EH (cell line): ENCODE measurements at regions not wholly inside any gene's neighbourhood (a gene's known extent, or its start where the extent isn't known, plus 50 kb on each side); places are given as distances from the start of the nearest gene placed in this dataset.

ENCODE experiments used
- DNase-seq: peaks from one replicate; pipeline ENCODE4 v3.0.0-alpha.2; 2015; ENCODE audit warnings: low read depth

DNA sequence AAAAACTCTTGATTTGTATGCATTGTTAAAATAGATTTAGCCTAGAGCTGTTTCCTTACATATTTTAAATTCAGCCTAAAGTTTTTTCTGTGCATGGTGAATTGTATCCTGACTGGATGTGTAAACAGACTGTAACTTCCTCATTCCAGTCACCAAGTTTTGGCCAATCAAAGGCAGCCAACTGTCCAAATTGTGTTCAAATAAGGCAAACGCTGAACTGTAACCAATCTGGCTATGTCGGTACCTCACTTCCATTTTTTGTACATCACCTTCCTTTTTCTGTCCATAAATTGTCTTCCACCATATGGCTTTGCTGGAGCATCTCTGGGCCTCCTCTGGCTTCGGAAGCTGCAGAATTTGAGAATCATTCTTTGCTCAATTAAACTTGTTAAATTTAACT, 1921.9 kb upstream of the SEL1L start:
- DNase-seq = no peak

DNA sequence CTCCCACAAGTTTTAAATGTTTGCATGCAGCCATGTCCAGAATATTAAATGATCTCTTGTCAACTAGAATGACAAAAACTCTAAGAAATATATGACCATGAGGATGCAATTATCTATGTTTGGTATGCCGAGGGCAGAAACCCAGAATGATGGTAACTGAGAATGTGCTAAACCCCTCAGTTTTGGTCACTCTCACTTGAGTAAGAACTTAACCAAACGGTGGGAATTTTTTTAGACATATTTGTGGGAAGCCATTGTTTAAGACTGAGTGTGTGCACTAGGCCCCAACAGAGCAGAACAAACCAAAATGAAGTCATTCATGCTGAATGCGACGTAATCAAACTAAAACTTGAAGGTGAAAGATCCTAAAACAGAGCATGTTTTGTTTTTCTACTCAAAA, 1927.9 kb upstream of the SEL1L start:
- DNase-seq = peak; percentile 0

DNA sequence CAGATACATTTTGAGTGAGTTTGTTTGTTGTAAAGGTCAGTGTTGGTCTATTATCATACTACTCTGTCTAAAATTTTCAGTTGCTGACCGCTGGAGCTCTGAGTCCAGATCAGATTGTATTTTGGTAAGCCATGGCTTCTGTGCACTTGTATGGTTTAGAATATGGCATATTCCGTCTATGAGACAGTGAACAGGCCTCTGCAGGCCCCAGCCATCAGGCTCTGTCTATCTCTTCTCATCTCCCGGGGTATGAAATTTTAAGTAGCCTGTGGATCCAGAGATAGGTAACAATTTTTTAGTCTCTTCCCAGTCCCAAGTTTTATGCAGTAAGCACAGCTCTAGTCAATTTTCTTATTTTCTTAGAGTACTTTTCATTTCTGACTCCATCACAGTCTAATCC, 1929.1 kb upstream of the SEL1L start:
- no peak for DNase-seq

DNA sequence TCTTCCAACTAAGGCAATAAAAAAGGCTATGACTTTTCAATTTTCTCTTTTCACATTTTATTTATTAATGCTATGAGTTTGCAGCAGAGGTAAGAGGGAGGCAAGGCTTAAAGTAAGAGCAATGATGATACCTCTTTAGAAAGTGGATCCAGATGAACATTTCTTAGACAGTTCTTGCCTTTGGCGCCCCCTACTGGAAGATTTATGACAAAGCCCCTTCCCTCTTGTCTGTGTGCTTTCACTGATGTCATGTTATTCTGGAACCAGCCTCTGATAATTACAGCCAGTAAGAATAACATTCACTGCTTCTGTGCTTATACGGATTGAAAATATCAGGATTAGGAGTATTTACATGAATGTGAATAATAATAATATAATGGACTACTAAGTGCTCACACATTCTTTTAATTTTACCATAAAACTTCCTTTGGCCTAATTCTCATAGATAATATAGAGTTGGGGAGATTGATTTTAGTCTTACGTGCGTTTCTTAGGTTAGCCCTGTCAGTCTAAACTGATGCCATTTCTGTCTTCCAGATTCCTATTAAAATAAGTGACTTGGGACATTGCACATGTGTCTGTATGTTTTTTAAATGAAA, 1929.9 kb upstream of the SEL1L start:
- DNase-seq = peak; percentile 41

DNA sequence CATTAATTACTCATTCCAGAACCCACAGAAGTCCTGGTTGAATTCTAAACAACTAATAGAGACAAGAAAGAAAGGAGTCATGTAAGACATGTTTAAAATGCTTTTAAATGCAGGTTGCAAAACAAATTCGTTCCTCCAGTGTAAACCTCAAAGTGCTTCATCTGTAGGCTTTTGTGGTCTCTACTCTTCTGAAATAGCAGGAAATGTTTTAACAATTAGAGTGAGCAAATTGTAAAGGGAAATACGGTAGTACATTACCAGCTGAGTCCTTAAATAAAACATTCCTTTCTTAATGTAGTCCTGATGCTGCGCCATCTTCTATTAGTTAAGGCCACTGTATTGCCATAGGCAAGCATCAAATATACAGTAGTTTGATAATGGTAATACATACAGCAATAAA, 1934.2 kb upstream of the SEL1L start:
- DNase-seq = peak; percentile 41

DNA sequence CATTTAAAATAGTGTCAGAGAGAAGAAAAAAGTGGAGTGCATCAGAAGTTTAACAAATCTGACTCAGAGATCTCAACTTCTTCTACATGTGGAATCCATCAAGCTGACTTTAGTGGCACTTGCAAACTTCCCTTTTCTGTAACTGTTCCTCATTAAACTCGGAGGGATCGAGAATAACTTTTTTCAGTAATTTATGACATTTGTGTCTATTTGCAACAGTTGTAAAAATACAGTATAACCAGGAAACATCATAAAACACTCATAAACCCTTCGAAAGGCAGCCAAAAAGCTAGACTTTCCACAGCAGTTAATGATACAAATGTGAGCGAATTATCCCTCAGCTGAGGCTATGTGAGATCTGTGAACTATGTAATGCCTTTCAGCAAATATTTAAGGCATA, 1936.8 kb upstream of the SEL1L start:
- peak; percentile 60 for DNase-seq

DNA sequence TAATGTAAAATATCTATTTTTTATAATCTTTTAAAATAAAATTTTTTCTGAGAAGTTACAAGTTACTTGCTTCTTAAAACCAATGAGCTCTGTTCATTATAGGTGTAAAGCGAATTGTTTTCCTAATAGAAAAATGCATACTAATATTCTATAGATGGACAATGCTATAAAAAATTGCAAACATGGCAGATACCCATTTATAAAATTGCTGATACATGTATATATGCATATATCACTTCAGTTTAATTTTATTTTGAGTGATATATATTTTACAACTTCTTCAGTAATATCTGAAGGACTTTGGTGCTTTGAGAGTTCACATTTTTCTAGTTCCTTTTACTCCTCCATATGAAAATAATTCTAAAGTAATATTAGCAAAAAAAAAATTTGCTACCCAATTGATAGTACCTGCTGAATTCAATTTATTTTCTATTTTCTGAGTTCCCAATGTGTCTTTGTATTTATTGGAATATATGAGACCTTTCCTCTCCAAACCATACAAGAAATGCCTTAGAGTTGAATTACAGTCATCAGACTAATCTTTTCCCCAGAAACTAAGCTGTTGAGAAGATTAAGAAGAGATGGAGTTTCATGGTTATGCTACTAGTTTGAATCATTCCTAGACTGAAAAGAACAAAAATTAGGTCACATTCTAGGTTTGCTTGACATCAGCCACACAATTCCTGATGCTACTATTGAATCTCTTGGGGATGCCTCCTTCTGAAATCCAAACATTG, 1937.5 kb upstream of the SEL1L start:
- DNase-seq = no peak

DNA sequence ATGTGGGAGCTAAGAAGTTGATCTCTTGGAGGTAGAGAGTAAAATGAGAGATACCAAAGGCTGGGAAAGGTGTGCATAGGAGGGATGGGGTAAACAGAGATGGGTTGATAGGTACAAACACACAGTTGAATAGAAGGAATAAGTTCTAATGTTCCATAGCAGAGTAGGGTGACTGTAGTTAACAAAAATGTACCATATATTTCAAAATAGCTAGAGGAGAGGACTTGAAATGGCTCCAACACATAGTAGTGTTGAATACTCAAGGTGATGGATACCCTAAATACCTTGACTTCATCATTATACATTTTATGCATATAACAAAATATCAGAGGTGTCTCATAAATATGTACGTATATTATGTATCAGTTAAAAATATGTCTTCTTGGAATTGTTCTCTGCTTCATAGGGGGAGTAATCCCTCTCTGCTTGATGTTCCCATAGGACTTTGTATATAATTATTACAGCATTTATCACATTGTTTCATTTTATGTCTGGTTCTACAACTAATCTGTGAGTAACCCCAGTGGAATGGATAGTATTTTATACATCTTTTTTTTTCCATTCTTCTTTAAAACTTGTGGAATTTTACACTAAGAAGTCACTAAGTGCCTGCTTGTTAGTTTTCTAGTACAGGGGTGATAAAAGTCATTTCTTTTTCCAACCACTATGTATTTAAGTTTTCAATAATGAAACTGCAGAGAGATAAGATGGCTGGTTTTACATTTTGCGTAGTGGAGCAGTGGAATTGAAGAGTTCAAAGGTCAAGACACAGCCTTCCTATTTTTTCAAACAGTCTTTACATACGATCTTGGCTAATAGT, 1940.0 kb upstream of the SEL1L start:
- peak; percentile 33 for DNase-seq

DNA sequence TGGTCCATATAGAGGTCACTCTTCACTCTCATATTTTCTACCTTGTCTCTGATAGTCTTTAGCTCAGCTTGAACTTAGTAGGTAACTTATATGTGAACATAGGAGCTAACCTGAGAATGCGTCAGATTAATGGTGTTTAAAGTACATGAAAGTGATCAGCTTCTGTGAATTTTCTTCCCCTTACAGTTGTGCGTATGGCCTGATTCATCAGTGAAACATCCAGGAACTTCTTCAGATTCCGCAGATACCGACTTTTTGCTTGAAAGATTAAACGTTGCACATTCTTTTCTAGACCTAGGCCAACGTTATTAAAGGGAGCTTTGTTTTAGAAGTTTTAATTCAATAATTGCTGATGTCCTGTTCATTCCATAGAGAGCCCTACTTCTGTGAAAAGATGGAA, 1945.1 kb upstream of the SEL1L start:
- DNase-seq = peak; percentile 38

DNA sequence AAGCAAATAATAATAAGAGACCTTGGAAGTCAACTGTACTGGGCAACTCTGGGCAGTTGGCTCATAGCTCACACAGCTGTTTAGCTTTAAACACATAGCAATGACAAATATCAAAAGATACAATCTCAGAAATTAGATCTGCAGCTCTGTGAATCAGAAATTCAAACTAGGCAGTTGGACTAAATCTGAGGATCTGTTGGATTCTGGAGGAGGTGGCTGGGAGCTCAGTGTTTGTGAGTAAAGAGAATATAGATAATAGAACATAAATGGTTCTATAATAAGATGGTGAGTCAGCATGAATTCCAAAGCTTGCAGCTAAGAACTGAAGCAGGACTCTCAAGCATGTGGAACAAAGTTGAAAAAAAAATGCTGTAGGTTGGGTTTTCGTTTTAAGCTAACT, 1949.4 kb upstream of the SEL1L start:
- peak; percentile 26 for DNase-seq

DNA sequence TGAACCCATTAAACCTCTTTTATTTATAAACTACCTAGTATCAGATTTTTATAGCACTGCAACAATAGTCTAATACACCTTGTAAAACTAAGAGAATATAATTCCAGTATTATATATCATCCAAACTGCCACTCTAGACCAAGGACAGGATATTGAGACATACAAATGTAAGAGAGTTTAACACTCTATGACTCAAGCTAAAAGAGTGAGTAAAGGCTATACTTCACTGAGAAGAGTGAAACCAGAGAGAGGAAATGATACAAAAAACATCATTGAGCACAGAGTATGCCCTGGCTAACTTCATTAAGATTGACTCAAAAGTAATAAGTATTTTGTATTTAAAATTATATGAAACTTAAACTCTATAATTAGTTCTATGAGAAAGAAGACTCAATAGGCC, 1951.9 kb upstream of the SEL1L start:
- no peak for DNase-seq

DNA sequence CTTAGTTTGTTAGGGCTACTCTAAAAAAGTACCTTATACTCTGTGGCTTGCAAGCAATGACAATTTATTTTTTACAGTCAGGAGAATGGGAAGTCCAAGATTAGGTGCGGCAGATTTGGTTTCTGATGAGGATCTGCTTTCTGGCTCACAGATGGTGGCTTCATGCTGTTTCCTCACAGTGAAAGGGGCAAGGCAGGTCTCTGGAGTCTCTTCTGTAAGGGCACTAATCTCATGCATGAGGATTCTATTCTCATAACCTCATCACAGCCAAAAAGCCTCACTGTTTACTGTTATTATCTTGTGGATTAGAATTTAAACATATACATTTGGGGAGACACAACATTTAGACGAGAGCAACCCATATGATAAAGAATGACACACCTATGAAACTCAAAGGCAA, 1957.4 kb upstream of the SEL1L start:
- DNase-seq = no peak

DNA sequence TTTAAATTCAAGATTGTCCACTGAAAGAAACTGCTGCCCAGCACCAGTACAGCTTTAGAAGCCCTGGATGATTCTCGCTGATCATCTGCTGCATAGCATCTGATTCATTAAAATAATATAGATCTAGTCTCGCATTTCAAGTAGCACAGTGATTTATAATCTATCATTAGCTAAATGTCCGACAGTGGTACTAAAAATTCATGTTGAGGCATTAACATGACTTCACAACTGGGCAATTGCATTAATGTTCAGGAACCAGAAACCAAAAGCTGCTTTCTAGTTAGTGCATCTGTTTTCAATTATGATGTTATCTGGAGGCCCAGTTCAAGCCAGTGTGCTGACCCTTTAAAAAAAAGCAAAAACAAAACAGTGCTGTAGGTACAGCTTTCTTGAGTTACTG, 1987.2 kb upstream of the SEL1L start:
- peak; percentile 36 for DNase-seq

DNA sequence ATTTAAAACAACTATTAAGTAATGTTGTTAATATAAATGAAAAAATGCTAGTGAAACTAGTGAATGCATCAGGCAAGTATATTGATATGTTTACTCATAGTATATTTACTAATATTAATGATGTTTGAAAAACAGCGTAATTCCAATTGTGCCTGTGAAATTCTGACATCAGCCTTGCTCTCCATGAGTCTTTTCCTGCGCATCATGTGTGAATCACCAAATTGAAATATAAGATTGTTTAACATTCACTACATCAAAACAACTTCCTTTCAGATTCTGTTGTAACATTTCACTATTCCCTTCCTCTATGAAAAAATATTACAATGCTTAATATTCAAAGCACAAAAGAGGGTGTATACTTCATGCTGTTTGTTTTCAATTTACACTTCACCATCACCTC, 1995.9 kb upstream of the SEL1L start:
- DNase-seq = no peak

DNA sequence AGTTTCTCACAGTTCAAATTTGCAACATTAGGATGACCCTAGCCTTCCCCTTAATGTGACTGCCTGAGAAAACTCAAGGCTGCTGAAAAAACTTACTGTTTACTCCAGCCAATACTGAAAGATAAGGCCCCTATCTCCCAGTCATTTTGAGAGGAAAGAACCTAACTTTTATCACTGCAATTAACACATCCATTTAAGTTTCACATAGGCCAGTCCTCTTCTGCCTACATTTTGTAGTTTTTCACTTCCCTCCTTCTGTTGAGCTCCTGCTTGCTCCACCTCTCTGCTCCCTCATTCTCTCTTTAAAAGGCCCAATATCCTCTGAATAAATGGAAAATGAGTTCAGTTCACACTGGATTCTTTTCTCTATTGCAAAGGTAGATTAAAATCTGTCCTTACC, 1996.2 kb upstream of the FLRT2 start:
- no peak for DNase-seq

DNA sequence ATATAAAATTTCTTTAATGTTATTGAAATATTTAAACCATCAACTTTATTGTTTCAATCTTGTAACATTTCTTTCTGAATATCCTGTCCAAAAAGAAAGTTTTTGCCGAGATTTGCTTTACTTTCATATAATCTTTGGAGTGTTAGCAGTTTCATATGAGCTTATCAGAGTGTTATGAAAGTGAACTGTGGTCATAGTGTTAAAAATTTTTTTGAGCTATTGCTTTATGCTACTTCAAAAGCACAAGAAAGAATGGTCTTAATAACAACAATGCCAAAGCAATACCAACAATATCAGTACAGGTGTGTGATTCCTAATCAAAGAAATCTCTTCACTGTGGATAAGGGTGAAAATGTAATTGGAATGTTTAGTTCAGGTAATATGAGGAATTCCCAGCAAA, 1994.9 kb upstream of the FLRT2 start:
- DNase-seq = no peak

DNA sequence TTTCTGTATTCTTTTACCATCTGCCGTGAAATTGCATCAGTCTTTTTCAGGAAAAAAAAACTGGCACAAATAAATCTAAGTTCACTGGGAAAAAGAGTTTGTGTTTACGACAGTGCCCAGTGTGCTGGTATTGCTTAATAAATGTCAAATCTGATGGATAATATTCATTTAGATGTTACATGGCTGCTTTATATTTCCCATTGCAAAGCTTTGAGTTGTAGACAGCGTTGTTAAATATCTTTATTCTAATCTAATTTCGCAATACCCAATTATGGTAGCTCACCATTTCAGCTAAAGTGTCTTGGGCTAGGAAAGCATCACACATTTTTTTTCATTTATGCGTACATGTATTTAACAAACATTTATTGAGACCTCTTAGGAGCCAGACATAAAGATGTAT, 1994.5 kb upstream of the FLRT2 start:
- DNase-seq = no peak

DNA sequence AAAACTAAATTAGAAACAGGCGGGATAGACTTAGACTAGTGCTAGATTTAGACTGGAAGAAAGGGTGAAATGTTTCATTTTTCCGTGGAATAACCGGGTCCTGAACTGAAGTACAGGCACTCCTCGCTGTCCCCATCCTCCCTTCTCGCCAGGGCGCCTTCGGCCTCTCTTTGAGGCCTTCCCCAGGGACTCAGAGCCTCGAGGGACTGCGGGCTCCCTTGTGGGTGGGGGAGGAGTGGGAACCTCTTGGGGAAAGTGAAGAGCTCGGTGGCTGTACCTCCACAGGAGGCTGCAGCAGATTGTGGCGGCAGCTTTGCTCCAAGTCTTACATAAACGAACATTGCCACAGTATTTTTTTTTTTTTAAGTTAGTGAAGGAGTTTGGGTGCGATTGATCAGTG, 1988.8 kb upstream of the FLRT2 start:
- DNase-seq = no peak

DNA sequence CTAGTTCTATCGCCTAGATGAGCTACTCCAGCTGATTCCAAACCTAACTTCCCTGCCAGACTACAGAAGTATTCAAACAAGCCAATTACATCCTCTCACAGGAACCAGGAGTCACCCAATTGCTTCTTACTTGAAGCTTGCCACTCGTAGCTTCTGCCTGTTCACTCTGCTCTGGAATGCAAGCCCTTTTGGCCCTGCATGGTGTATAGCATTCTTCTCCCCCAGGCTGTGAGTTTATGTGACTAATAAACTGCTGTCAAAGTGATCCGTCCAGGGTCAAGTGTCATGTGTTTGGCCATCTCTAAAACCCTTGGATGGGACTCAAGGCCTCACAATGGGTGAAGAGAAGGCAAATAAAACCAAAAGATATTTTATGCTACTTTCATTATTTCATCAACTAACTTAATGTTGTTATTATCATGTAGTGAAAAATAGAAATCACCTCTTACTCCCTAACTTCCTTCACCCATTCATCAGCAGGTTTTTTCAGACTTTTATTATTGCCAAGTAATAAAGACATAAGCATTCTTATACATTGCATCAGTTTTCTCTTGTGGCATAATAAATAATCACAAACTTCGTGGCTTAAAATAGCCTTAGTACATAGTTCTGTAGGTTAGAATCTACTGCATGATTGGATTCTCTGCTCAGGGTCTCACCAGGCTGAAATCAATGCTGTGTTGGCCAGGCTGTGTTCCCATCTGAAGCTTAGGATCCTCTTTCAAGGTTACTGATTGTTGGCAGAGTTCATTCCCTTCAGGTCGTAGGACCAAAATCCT, 1981.7 kb upstream of the FLRT2 start:
- DNase-seq = peak; percentile 48

DNA sequence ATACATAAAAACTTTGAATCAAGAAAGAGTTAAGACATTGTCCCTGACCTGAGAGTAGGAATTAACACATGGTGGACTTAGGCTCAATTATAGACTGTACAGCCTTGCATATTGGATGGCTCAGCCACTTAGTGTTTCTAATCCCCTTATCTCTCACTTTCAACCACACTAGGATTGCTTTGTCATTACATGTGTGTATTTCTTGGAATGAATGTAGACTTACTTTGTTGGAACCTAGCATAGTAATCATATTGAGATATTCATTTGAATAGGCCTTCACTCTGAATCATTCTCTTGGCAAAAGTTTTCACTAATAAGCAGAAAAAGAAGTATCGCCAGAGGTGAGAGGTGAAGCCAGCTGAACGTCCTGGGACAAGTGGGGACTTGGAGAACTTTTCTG, 1973.9 kb upstream of the FLRT2 start:
- no peak for DNase-seq

DNA sequence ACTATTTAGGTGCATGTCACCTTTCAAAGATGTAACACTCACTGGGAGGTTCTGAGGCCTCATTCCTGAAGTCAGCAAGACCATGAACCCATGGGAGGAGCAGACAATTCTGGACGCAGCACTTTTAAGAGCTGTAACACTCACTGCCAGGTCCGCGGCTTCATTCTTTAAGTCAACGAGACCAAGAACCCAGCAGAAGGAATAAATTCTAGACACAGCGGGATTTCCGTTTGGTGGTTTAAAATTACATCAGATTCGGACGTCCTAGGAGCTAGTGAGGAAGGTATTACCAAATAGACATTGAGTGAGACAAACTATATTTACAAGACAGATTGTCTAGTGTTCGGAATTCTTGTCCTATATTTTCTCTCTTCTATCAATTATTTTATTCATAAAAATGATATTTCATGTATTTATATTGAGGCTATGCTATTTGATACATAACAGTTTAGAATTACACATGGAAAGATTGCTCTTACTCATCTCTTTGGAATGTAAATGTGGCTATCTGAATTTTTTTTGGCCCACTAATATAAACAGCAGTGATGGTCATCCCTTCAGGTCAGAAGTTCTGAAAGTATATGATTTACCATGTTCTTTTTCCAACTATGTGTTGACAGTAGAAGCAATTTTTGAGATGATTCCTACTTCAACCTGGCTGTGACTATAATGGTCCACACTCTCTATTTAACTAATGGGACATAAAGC, 1973.0 kb upstream of the FLRT2 start:
- peak; percentile 32 for DNase-seq

DNA sequence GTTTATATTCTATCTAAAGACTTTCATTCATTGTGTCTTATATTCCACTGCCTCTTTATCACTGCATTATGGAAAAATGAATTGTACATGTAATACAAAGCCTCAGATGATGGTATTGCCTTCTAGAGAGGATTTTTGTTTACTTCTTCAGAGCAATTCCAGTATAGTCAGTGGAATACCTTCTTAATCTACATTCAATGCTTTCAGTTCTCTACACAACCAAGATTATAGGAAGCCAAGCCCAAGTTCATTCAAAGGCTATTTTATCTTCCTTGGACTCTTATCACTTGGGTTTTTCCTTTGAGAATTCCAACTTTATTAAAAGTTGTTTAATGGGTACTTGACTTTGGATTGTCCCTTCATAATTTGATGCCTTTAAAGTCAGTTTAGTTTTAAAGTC, 1971.0 kb upstream of the FLRT2 start:
- no peak for DNase-seq
